ENCODE measurements at regions not wholly inside any gene's neighbourhood (a gene's known extent, or its start where the extent isn't known, plus 50 kb on each side); places are given as distances from the start of the nearest gene placed in this dataset.

DNA sequence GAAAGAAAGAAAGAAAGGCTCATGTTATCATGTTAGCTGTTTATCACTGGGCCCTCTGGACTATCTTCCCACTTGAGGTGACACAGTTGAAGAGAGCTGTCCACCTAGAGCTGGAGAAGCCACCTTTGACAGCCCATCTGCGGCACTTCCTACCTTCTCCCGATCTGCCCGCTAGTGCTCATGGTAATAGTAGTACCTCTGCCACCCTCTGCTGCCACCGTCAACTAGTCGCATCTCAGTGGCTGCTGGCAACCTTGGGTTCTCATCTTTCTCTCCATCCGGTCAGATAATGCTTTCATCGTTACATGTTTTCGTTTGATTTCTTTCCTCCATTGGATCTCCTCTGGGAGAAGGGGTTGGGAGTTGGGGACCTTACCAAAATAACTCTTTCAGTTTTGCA is 63.2 kb upstream of the COPS8 start:
- TF ChIP-seq SPI1 (IDR thresholded peaks at IDR 0.05; ENCODE audit: low read depth, low read length) (no peak), POLR2A (IDR thresholded peaks at IDR 0.05; ENCODE audit: low read depth, low read length) (no peak)
